ENCODE measurements at regions not wholly inside any gene's neighbourhood (a gene's known extent, or its start where the extent isn't known, plus 50 kb on each side); places are given as distances from the start of the nearest gene placed in this dataset.

DNA sequence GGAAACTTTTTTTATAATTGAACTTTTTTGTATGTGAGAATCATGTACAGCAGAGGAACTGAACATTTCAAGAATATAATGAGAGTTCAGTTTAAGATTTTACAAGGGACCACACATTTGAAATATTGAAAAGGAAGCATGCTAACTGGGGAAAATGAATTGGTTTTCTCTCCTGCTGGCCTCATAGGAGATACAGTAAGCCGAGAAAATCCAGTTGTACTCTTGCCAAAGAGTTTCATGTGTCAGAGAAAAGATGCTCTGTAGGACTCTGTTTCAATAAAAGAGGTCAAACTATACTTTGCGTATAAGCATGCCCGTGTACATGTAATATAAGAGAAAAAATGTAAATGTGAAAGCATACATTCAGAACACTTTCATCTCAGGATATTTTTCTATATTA lies 393.5 kb upstream of the NRSN1 start:
- TF ChIP-seq, protein P1, sequence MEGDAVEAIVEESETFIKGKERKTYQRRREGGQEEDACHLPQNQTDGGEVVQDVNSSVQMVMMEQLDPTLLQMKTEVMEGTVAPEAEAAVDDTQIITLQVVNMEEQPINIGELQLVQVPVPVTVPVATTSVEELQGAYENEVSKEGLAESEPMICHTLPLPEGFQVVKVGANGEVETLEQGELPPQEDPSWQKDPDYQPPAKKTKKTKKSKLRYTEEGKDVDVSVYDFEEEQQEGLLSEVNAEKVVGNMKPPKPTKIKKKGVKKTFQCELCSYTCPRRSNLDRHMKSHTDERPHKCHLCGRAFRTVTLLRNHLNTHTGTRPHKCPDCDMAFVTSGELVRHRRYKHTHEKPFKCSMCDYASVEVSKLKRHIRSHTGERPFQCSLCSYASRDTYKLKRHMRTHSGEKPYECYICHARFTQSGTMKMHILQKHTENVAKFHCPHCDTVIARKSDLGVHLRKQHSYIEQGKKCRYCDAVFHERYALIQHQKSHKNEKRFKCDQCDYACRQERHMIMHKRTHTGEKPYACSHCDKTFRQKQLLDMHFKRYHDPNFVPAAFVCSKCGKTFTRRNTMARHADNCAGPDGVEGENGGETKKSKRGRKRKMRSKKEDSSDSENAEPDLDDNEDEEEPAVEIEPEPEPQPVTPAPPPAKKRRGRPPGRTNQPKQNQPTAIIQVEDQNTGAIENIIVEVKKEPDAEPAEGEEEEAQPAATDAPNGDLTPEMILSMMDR (IDR thresholded peaks at IDR 0.05; ENCODE audit: borderline replicate concordance, extremely low read depth, low read length, poor library complexity, severe bottlenecking) = no peak
- TF ChIP-seq EZH2 (IDR thresholded peaks at IDR 0.05; ENCODE audit: borderline replicate concordance, low read depth, low read length, severe bottlenecking) = no peak

Data from DND-41 (cell line).